OCI-LY7 (cell line): ENCODE measurements at regions not wholly inside any gene's neighbourhood (a gene's known extent, or its start where the extent isn't known, plus 50 kb on each side); places are given as distances from the start of the nearest gene placed in this dataset.

Experiments used
- CTCF ChIP-seq: fragments of 200-600 bp; sonication (generic); conservative IDR thresholded peaks from 2 replicates; pipeline ENCODE4 v1.5.1; 2014; ENCODE audit warnings: mild to moderate bottlenecking, antibody characterized with exemption, low read length, moderate library complexity, mixed read lengths
- EZH2phosphoT487 ChIP-seq: fragments of 200-600 bp; sonication (generic); IDR thresholded peaks from 2 replicates; pipeline ENCODE4 v1.6.1; 2018; ENCODE audit warnings: low read depth, borderline replicate concordance, mild to moderate bottlenecking, mixed run types, antibody characterized with exemption, low read length, moderate library complexity, mixed read lengths

- TF ChIP-seq CTCF (no peak), EZH2phosphoT487 (no peak)
Observed at GRCh38 chr4:140291259-140291658, 82.2 kb upstream of the SCOC start.
